ENCODE measurements at regions not wholly inside any gene's neighbourhood (a gene's known extent, or its start where the extent isn't known, plus 50 kb on each side); places are given as distances from the start of the nearest gene placed in this dataset.

- TF ChIP-seq ETS1 (IDR thresholded peaks at IDR 0.05) (no peak), EZH2 (IDR thresholded peaks at IDR 0.05; ENCODE audit: low read depth, unreplicated experiment) (no peak)
Measured at GRCh38 chr6:120779441-120779840, 554.8 kb downstream of the TBC1D32 start (continued).

GRCh38 chr6:120775698-120776097 lies 558.6 kb downstream of the TBC1D32 start:
- no peaks in the 10 kb centered on the region for H3K79me2 ChIP-seq (replicated peaks; ENCODE audit: insufficient read depth)
- peaks cover under 1% of the 10 kb centered on the region; the same call in 1 of the 2 replicates for H3K9me2 ChIP-seq (ENCODE audit: insufficient read depth)
- H3F3A ChIP-seq (replicated peaks; ENCODE audit: low read depth): no peaks in the 10 kb centered on the region
- Mint-ChIP-seq H3K4me1 (no peaks in the 10 kb centered on the region), H3K36me3 (ENCODE audit: low read depth) (peaks cover 8% of the 10 kb centered on the region), H3K9me3 (peaks cover 7% of the 10 kb centered on the region), H3K27me3 (ENCODE audit: insufficient read depth, low read depth, poor library complexity) (no peaks in the 10 kb centered on the region), H3K27ac (no peak overlapping the region), H3K4me3 (no peak overlapping the region)
- no peak for ATAC-seq
- H3K4me1 ChIP-seq (ENCODE audit: insufficient read depth): no peaks in the 10 kb centered on the region
- no peak overlapping the region for H3K4me3 ChIP-seq
- DNase-seq (ENCODE audit: low spot score): no peak
- no peak overlapping the region for H2AFZ ChIP-seq
- no peaks in the 10 kb centered on the region for H3K27me3 ChIP-seq (ENCODE audit: insufficient read depth)
- no peak overlapping the region for H3K4me2 ChIP-seq
- no peak overlapping the region for H3K27ac ChIP-seq (ENCODE audit: low read depth)
- H4K20me1 ChIP-seq (replicated peaks; ENCODE audit: insufficient read depth): no peaks in the 10 kb centered on the region
- H3K36me3 ChIP-seq (ENCODE audit: insufficient read depth): no peaks in the 10 kb centered on the region
- TF ChIP-seq REST (IDR thresholded peaks at IDR 0.05; ENCODE audit: unreplicated experiment) (no peak), CTCF (conservative IDR thresholded peaks at IDR 0.05; ENCODE audit: low read depth in 2 of 2) (no peak), EZH2 (IDR thresholded peaks at IDR 0.05; ENCODE audit: low read depth, unreplicated experiment) (no peak), NANOG (IDR thresholded peaks at IDR 0.05; ENCODE audit: borderline replicate concordance) (no peak), CREB1 (CRISPR knock-in tag; IDR thresholded peaks at IDR 0.05; ENCODE audit: low read depth) (no peak), POLR2AphosphoS5 (IDR thresholded peaks at IDR 0.05; ENCODE audit: low read depth) (no peak), JUNB (IDR thresholded peaks at IDR 0.05; ENCODE audit: unreplicated experiment) (no peak)
